NCI-H526 (cell line): ENCODE measurements at regions not wholly inside any gene's neighbourhood (a gene's known extent, or its start where the extent isn't known, plus 50 kb on each side); places are given as distances from the start of the nearest gene placed in this dataset.
"Not testable (repeated sequence)": the region's sequence is repeated elsewhere in the genome, so short reads cannot be mapped to it uniquely, and the experiment has no call there.

ENCODE experiments used
- DNase-seq, 2 experiments: peaks; one replicate each; lab custom pipeline; 2025; lab: John Stamatoyannopoulos, UW

- no peak for DNase-seq
Measured at GRCh38 chr4:167838686-167839085, 253.7 kb upstream of the ANXA10 start.

- DNase-seq, result no peak
Measured at GRCh38 chr4:167842487-167842886, 249.8 kb upstream of the ANXA10 start.

- no peak for DNase-seq
Measured at GRCh38 chr4:167854881-167855280, 237.5 kb upstream of the ANXA10 start.

- DNase-seq, result peak in 1 of 2 experiments; percentile 9
Measured at GRCh38 chr4:167858127-167858526, 234.2 kb upstream of the ANXA10 start.

GRCh38 chr4:167867191-167867590, 225.1 kb upstream of the ANXA10 start:
- no peak for DNase-seq

GRCh38 chr4:167868163-167868562, 224.2 kb upstream of the ANXA10 start:
- no peak for DNase-seq

GRCh38 chr4:167873496-167873895, 218.8 kb upstream of the ANXA10 start:
- no peak for DNase-seq

- DNase-seq, result not testable (repeated sequence)
Measured at GRCh38 chr4:167876091-167876490, 216.2 kb upstream of the ANXA10 start.

- DNase-seq, result not testable (repeated sequence)
Measured at GRCh38 chr4:167877826-167878225, 214.5 kb upstream of the ANXA10 start.

GRCh38 chr4:167883266-167883665, 209.1 kb upstream of the ANXA10 start:
- DNase-seq, result no peak

GRCh38 chr4:167885071-167885470, 207.3 kb upstream of the ANXA10 start:
- DNase-seq, result no peak

GRCh38 chr4:167885872-167886271, 206.5 kb upstream of the ANXA10 start:
- no peak for DNase-seq

- DNase-seq, result no peak
Measured at GRCh38 chr4:167887726-167888125, 204.6 kb upstream of the ANXA10 start.

- no peak for DNase-seq
Measured at GRCh38 chr4:167890226-167890625, 202.1 kb upstream of the ANXA10 start.

- DNase-seq, result no peak
Measured at GRCh38 chr4:167893531-167893930, 198.8 kb upstream of the ANXA10 start.

GRCh38 chr4:167896260-167896659, 196.1 kb upstream of the ANXA10 start:
- not testable (repeated sequence) for DNase-seq

GRCh38 chr4:167897116-167897515, 195.2 kb upstream of the ANXA10 start:
- DNase-seq, result peak; percentile 52 to 76

- no peak for DNase-seq
Measured at GRCh38 chr4:167903291-167903721, 189.0 kb upstream of the ANXA10 start.

- DNase-seq, result no peak
Measured at GRCh38 chr4:167906851-167907250, 185.5 kb upstream of the ANXA10 start.

- DNase-seq, result no peak
Measured at GRCh38 chr4:167908816-167909215, 183.5 kb upstream of the ANXA10 start.

- not testable (repeated sequence) for DNase-seq
Measured at GRCh38 chr4:167912535-167912934, 179.8 kb upstream of the ANXA10 start.

- DNase-seq, result no peak
Measured at GRCh38 chr4:167918077-167918476, 174.3 kb upstream of the ANXA10 start.

GRCh38 chr4:167930166-167930565, 162.2 kb upstream of the ANXA10 start:
- DNase-seq, result no peak

GRCh38 chr4:167934216-167934615, 158.1 kb upstream of the ANXA10 start:
- no peak for DNase-seq
